ENCODE measurements at regions not wholly inside any gene's neighbourhood (a gene's known extent, or its start where the extent isn't known, plus 50 kb on each side); places are given as distances from the start of the nearest gene placed in this dataset.

DNA sequence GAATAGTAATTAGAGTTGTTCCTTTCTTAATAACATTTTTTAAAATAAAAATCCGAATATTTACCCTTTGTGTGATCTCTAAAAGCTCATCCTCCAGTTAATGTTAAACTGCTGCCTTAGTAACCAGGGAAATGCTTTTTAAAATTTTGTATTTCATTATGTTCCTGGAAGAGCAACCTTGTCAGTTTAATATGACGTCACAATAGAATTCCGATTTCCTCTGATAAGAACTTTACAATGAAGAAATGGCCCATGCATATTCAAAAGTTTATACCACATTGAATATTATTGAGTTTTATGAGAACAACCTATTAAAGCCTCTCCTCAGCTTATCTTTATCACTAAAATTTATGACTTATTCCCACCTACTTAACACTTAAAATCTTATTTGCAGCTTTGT lies 1566.6 kb downstream of the EFNB2 start:
- Histone ChIP-seq H3K27ac (no peak overlapping the region), H3K4me3 (ENCODE audit: low read depth, low read length) (no peak overlapping the region), H3K36me3 (replicated peaks) (no peaks in the 10 kb centered on the region), H3K27me3 (replicated peaks) (no peaks in the 10 kb centered on the region)
- no peak for TF ChIP-seq CTCF (IDR thresholded peaks at IDR 0.05; ENCODE audit: low read depth, low read length, missing control alignments)
- no peak for DNase-seq
- in situ Hi-C loops (cut with HindIII; ENCODE audit: low pct_ligation_motif_present, low sequenced_read_pairs): no loop called here

DNA sequence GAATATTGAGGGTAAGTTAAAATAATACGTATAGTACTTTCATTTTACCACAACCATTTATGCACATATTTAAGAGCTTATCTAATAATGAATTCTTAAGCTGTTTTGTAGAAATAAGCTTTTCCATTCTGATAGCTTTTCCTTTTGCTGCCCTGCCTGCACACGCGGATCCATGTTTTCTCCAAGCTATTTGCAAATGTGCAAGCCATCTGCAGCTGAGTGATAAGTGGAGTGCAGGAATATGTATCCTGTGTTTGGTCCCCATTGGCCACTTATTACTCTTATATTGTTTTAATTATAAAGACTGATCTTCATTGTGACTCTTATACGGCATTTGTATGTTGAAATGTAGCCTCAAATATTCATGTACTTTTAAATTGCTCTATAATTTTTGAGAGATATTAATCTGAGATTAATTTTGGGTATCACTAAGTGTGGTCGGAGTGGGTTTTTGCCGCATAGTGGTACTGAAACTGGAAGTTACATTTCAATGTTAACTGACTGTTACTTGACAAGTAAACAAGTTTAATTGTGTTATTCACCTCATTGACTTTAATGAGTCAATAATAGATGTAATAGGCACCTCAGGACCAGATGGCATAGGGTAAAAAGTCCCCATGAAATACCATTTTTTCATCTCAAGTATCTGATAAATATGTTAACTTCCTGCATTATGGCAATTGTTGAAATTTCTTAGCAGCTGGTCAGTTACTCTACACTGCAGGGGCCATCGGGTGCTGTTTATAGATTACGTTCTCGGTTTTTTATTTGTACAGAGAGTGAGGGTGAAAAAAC lies 1567.4 kb downstream of the EFNB2 start:
- TF ChIP-seq CTCF (IDR thresholded peaks at IDR 0.05; ENCODE audit: low read depth, low read length, missing control alignments): no peak
- H3K4me3 ChIP-seq (ENCODE audit: low read depth, low read length): no peak overlapping the region
- no peaks in the 10 kb centered on the region for H3K36me3 ChIP-seq (replicated peaks)
- H3K27me3 ChIP-seq (replicated peaks): no peaks in the 10 kb centered on the region
- no peak overlapping the region for H3K27ac ChIP-seq
- in situ Hi-C loops (cut with HindIII; ENCODE audit: low pct_ligation_motif_present, low sequenced_read_pairs): no loop called here
- no peak for DNase-seq

GRCh38 chr13:104967376-104967775 lies 1568.1 kb downstream of the EFNB2 start:
- TF ChIP-seq CTCF (IDR thresholded peaks at IDR 0.05; ENCODE audit: low read depth, low read length, missing control alignments): no peak
- DNase-seq: no peak
- Histone ChIP-seq H3K27me3 (replicated peaks) (no peaks in the 10 kb centered on the region), H3K27ac (no peak overlapping the region), H3K36me3 (replicated peaks) (no peaks in the 10 kb centered on the region), H3K4me3 (ENCODE audit: low read depth, low read length) (no peak overlapping the region)
- in situ Hi-C loops (cut with HindIII; ENCODE audit: low pct_ligation_motif_present, low sequenced_read_pairs): no loop called here

DNA sequence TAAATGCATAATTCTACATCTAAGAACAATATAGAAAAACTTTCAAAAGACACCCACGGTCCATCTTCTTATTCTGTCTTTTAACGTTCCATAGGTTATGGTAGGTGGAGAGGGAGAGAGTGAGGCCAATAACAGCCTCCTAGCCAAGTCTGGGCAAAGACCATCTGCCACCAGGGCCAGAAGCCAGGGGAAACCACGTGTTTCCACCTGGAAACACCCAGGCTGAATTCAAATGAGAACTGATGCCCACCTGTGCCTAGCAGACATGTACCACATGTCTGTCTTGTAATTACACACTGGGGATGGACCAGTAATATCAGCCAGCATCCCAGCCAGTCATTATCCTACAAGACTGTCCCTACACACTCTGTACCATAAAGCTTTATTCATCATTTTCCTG lies 1573.1 kb downstream of the EFNB2 start:
- Histone ChIP-seq H3K27me3 (replicated peaks) (no peaks in the 10 kb centered on the region), H3K4me3 (ENCODE audit: low read depth, low read length) (no peak overlapping the region), H3K27ac (no peak overlapping the region), H3K36me3 (replicated peaks) (no peaks in the 10 kb centered on the region)
- DNase-seq: no peak
- TF ChIP-seq CTCF (IDR thresholded peaks at IDR 0.05; ENCODE audit: low read depth, low read length, missing control alignments): no peak
- in situ Hi-C loops (cut with HindIII; ENCODE audit: low pct_ligation_motif_present, low sequenced_read_pairs): no loop called here

DNA sequence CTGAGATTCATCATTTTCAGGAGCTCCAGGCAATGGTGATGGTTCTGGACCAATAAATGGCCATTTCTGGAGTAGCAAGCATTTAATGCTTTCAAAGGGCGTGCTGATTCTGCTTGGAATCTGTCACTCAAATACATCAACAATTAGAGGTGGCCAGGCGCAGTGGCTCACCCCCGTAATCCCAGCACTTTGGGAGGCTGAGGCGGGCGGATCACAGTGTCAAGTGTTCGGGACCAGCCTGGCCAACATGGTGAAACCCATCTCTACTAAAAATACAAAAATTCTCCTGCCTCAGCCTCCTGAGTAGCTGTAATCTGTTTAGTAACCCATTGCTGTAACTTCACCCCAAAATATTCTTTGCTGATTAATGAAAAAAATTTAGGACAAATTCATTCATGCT lies 1574.2 kb downstream of the EFNB2 start:
- Histone ChIP-seq H3K27ac (no peak overlapping the region), H3K4me3 (ENCODE audit: low read depth, low read length) (no peak overlapping the region), H3K27me3 (replicated peaks) (no peaks in the 10 kb centered on the region), H3K36me3 (replicated peaks) (no peaks in the 10 kb centered on the region)
- TF ChIP-seq CTCF (IDR thresholded peaks at IDR 0.05; ENCODE audit: low read depth, low read length, missing control alignments): no peak
- no peak for DNase-seq
- in situ Hi-C loops (cut with HindIII; ENCODE audit: low pct_ligation_motif_present, low sequenced_read_pairs): no loop called here

GRCh38 chr13:104954210-104954609 lies 1581.3 kb downstream of the EFNB2 start:
- DNase-seq: no peak
- in situ Hi-C loops (cut with HindIII; ENCODE audit: low pct_ligation_motif_present, low sequenced_read_pairs): no loop called here
- Histone ChIP-seq H3K4me3 (ENCODE audit: low read depth, low read length) (no peak overlapping the region), H3K36me3 (replicated peaks) (no peaks in the 10 kb centered on the region), H3K27ac (no peak overlapping the region), H3K27me3 (replicated peaks) (no peaks in the 10 kb centered on the region)
- no peak for TF ChIP-seq CTCF (IDR thresholded peaks at IDR 0.05; ENCODE audit: low read depth, low read length, missing control alignments)

All from brain microvascular endothelial cell (primary cell).